Cardiac muscle cell (in vitro differentiated cells and primary cell): ENCODE measurements at regions not wholly inside any gene's neighbourhood (a gene's known extent, or its start where the extent isn't known, plus 50 kb on each side); places are given as distances from the start of the nearest gene placed in this dataset.

Experiments used
- DNase-seq, 2 donors: peaks; one replicate each; pipeline versions ENCODE4 v3.0.0 to v3.0.0-alpha.2; 2010 to 2017; ENCODE audit warnings: low read depth in 1 of 2, low spot score in 1 of 2
- H3K27ac ChIP-seq: fragments of 200-600 bp; sonication (generic); 2 replicates; pipeline ENCODE4 v1.5.1; 2016
- H3K27me3 ChIP-seq: fragments of 200-600 bp; sonication (generic); 2 replicates; pipeline ENCODE4 v1.6.0; 2016; ENCODE audit warnings: control low read depth
- H3K36me3 ChIP-seq: fragments of 200-600 bp; sonication (generic); 2 replicates; pipeline ENCODE4 v1.5.1; 2016; ENCODE audit warnings: control low read depth
- H3K4me1 ChIP-seq: fragments of 200-600 bp; sonication (generic); 2 replicates; pipeline ENCODE4 v1.8.1; 2017; ENCODE audit warnings: low read depth, mild to moderate bottlenecking, mixed run types
- H3K4me3 ChIP-seq: fragments of 200-600 bp; sonication (generic); 2 replicates; pipeline ENCODE4 v1.5.1; 2016; ENCODE audit warnings: mild to moderate bottlenecking
- H3K9me3 ChIP-seq: fragments of 200-600 bp; sonication (generic); 2 replicates; pipeline ENCODE4 v1.5.1; 2017; ENCODE audit warnings: low read depth, mild to moderate bottlenecking, control low read depth
- CTCF ChIP-seq: IDR thresholded peaks from 2 replicates; pipeline ENCODE4 v1.5.1; 2012; ENCODE audit warnings: low read depth, mild to moderate bottlenecking, low read length

- no peak overlapping the region for H3K27ac ChIP-seq
- DNase-seq: no peak
- H3K9me3 ChIP-seq: no peaks in the 10 kb centered on the region
- H3K27me3 ChIP-seq: peaks cover 3% of the 10 kb centered on the region
- H3K4me1 ChIP-seq: no peaks in the 10 kb centered on the region
- no peak for TF ChIP-seq CTCF
- no peaks in the 10 kb centered on the region for H3K36me3 ChIP-seq
- no peak overlapping the region for H3K4me3 ChIP-seq
Measured at GRCh38 chr1:110774398-110774797, 98.5 kb upstream of the CD53 start.

- Histone ChIP-seq H3K36me3 (no peaks in the 10 kb centered on the region), H3K27ac (no peak overlapping the region), H3K9me3 (no peaks in the 10 kb centered on the region), H3K4me1 (no peaks in the 10 kb centered on the region), H3K27me3 (peaks cover 3% of the 10 kb centered on the region), H3K4me3 (no peak overlapping the region)
- no peak for TF ChIP-seq CTCF
- DNase-seq: no peak
Measured at GRCh38 chr1:110773813-110774212, 99.1 kb upstream of the KCNA3 start.

GRCh38 chr1:110771245-110772022, 96.7 kb upstream of the KCNA3 start:
- no peak for DNase-seq
- Histone ChIP-seq H3K36me3 (no peaks in the 10 kb centered on the region), H3K9me3 (no peaks in the 10 kb centered on the region), H3K27me3 (peaks cover 19% of the 10 kb centered on the region), H3K4me3 (no peak overlapping the region), H3K4me1 (no peaks in the 10 kb centered on the region), H3K27ac (no peak overlapping the region)
- TF ChIP-seq CTCF: no peak

GRCh38 chr1:110770832-110771231, 96.1 kb upstream of the KCNA3 start:
- no peaks in the 10 kb centered on the region for H3K36me3 ChIP-seq
- H3K27ac ChIP-seq: no peak overlapping the region
- no peak for TF ChIP-seq CTCF
- H3K4me3 ChIP-seq: no peak overlapping the region
- DNase-seq: no peak
- H3K9me3 ChIP-seq: no peaks in the 10 kb centered on the region
- H3K4me1 ChIP-seq: no peaks in the 10 kb centered on the region
- peaks cover 16% of the 10 kb centered on the region for H3K27me3 ChIP-seq

- H3K27ac ChIP-seq: no peak overlapping the region
- H3K4me1 ChIP-seq: no peaks in the 10 kb centered on the region
- no peak overlapping the region for H3K4me3 ChIP-seq
- H3K27me3 ChIP-seq: peaks cover 16% of the 10 kb centered on the region
- H3K36me3 ChIP-seq: no peaks in the 10 kb centered on the region
- no peak for TF ChIP-seq CTCF
- no peaks in the 10 kb centered on the region for H3K9me3 ChIP-seq
- no peak for DNase-seq
Measured at GRCh38 chr1:110768605-110769004, 93.9 kb upstream of the KCNA3 start.

GRCh38 chr1:110766336-110766647, 91.6 kb upstream of the KCNA3 start:
- no peak for TF ChIP-seq CTCF
- Histone ChIP-seq H3K4me1 (no peaks in the 10 kb centered on the region), H3K27me3 (peaks cover 16% of the 10 kb centered on the region), H3K4me3 (no peak overlapping the region), H3K27ac (no peak overlapping the region), H3K36me3 (no peaks in the 10 kb centered on the region), H3K9me3 (no peaks in the 10 kb centered on the region)
- DNase-seq: no peak
